HFFc6 (cell line): ENCODE measurements at regions not wholly inside any gene's neighbourhood (a gene's known extent, or its start where the extent isn't known, plus 50 kb on each side); places are given as distances from the start of the nearest gene placed in this dataset.

Source experiments
- DNase-seq: peaks from one replicate; pipeline ENCODE4 v3.0.0-alpha.2; 2018
- H3K27ac Mint-ChIP-seq: 2 replicates; pipeline ENCODE4 v1.8.0; 2020; ENCODE audit warnings: mild to moderate bottlenecking, mixed read lengths
- H3K27me3 Mint-ChIP-seq: 2 replicates; pipeline ENCODE4 v1.8.0; 2021; ENCODE audit warnings: mild to moderate bottlenecking, moderate library complexity, mixed read lengths; ENCODE audit not compliant: insufficient read depth
- H3K36me3 Mint-ChIP-seq: 2 replicates; pipeline ENCODE4 v1.8.0; 2021; ENCODE audit warnings: low read depth, mixed read lengths
- H3K4me1 Mint-ChIP-seq: 2 replicates; pipeline ENCODE4 v1.8.0; 2020; ENCODE audit warnings: low read depth, mixed read lengths
- H3K4me3 Mint-ChIP-seq: 2 replicates; pipeline ENCODE4 v1.8.0; 2020; ENCODE audit warnings: mild to moderate bottlenecking, moderate library complexity, mixed read lengths
- H3K9me3 Mint-ChIP-seq: 2 replicates; pipeline ENCODE4 v1.8.0; 2020; ENCODE audit warnings: mild to moderate bottlenecking, mixed read lengths
- TF ChIP-seq, protein P1 (sequence below): fragments of 200-600 bp; sonication (generic); IDR thresholded peaks from 2 replicates; pipeline ENCODE4 v1.5.0; 2021; ENCODE audit warnings: antibody characterized with exemption, mild to moderate bottlenecking

DNA sequence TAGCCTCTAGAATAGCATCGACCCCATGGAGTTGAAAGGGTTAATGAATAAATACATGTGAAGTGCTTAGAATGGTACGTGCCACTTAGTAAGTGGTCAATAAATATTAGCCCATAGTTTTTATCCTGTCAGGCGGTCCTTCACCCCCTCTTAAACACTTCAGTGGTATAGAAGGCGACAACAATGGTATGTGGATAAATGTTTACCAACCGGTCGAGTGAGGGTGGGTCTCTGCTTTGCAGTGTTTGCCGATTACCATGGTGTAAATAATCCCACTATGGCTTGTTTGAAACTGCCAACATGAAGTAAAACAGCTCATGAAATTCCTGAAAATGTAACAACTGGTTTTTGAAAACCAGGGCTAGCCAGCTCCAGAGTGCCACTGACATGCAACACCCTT is 541.2 kb downstream of the BUD13 start:
- TF ChIP-seq, protein P1, sequence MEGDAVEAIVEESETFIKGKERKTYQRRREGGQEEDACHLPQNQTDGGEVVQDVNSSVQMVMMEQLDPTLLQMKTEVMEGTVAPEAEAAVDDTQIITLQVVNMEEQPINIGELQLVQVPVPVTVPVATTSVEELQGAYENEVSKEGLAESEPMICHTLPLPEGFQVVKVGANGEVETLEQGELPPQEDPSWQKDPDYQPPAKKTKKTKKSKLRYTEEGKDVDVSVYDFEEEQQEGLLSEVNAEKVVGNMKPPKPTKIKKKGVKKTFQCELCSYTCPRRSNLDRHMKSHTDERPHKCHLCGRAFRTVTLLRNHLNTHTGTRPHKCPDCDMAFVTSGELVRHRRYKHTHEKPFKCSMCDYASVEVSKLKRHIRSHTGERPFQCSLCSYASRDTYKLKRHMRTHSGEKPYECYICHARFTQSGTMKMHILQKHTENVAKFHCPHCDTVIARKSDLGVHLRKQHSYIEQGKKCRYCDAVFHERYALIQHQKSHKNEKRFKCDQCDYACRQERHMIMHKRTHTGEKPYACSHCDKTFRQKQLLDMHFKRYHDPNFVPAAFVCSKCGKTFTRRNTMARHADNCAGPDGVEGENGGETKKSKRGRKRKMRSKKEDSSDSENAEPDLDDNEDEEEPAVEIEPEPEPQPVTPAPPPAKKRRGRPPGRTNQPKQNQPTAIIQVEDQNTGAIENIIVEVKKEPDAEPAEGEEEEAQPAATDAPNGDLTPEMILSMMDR: no peak

DNA sequence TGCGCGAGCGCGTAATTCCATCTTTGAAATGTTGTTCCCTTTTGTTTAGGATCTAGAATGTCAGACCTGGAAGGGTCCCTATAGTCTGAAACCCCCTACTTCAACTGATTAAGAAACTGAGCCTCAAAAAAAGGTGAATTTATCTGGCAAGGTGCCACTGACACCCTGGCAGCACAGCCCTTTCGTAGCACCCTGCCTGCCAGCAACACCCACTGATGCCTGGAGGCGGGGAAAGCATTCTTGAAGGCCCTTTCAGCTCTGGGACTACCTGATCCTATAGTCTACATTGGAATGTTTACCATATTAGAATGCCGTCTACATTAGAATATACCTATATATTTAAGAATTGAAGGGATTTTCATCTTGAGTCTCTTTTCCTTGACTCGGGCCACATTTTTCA is 542.3 kb downstream of the BUD13 start:
- Mint-ChIP-seq H3K27ac (no peak overlapping the region), H3K27me3 (no peaks in the 10 kb centered on the region), H3K9me3 (peaks cover 38% of the 10 kb centered on the region), H3K4me3 (no peak overlapping the region), H3K4me1 (no peaks in the 10 kb centered on the region), H3K36me3 (no peaks in the 10 kb centered on the region)
- DNase-seq: no peak
- TF ChIP-seq, protein P1: no peak

More for the DNA sequence above, 541.2 kb downstream of the BUD13 start:
- Mint-ChIP-seq H3K4me1 (no peaks in the 10 kb centered on the region), H3K9me3 (peaks cover 36% of the 10 kb centered on the region), H3K4me3 (no peak overlapping the region), H3K27ac (no peak overlapping the region), H3K36me3 (no peaks in the 10 kb centered on the region), H3K27me3 (no peaks in the 10 kb centered on the region)
- DNase-seq: no peak

DNA sequence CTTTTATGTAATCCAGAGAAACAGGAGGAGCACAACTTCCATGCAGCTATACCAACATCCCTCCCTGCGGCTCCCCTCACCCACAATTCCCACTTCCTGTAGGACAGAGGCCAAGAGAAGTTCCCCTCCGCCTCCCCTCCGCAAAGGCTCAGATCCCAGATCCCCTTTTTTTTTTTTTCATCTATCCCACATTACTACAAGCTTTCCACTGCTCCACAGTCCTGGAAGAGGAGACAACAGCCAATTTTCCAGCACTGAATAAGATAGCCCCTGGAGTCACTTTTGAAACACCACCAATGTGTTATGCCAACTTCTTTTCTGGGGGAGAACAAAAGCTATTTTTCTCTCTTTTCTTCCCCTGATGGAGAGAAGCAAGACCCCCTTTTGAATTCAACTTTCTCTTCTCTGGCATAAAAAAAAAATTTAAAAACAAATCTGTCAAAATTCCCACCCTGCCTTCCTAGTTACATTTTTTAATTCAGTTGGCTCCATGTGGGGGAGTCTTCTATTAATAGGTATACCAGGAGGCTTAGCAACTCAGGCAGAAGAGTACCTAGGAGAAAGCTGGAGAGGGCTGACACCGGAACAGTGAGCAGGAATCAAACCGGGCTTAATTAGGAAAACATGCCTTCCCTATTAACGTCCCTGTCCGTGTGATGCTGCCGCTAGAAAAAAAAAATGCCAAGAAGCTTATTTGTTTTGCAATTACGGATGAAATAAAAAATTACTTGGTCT is 543.4 kb downstream of the BUD13 start:
- H3K27me3 Mint-ChIP-seq: no peaks in the 10 kb centered on the region
- H3K27ac Mint-ChIP-seq: no peak overlapping the region
- H3K4me3 Mint-ChIP-seq: no peak overlapping the region
- no peak for DNase-seq
- H3K9me3 Mint-ChIP-seq: peaks cover 34% of the 10 kb centered on the region
- H3K4me1 Mint-ChIP-seq: no peaks in the 10 kb centered on the region
- TF ChIP-seq, protein P1: no peak
- no peaks in the 10 kb centered on the region for H3K36me3 Mint-ChIP-seq

DNA sequence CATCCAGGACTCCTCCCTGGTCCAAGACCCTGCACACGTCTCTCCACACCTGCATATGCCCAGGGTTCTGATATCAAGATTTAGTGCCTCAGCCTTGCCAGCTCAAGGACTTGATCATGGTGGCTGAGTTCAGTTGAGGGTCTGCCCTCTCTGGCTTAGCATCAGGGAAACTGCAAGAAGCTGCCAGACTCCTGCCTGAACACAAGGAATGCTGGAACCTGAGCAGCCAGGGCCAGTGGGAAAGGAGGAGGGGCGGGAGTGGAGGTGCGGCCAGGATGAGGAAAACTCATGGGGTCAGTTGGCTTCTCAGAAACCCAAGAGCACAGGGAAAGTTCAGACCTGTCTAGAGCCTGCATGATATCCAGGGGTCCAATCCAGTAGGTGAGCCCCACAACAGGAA is 546.1 kb downstream of the BUD13 start:
- peaks cover 17% of the 10 kb centered on the region for H3K9me3 Mint-ChIP-seq
- TF ChIP-seq, protein P1: no peak
- no peak for DNase-seq
- no peak overlapping the region for H3K27ac Mint-ChIP-seq
- no peaks in the 10 kb centered on the region for H3K36me3 Mint-ChIP-seq
- H3K4me3 Mint-ChIP-seq: no peak overlapping the region
- H3K4me1 Mint-ChIP-seq: no peaks in the 10 kb centered on the region
- H3K27me3 Mint-ChIP-seq: no peaks in the 10 kb centered on the region

DNA sequence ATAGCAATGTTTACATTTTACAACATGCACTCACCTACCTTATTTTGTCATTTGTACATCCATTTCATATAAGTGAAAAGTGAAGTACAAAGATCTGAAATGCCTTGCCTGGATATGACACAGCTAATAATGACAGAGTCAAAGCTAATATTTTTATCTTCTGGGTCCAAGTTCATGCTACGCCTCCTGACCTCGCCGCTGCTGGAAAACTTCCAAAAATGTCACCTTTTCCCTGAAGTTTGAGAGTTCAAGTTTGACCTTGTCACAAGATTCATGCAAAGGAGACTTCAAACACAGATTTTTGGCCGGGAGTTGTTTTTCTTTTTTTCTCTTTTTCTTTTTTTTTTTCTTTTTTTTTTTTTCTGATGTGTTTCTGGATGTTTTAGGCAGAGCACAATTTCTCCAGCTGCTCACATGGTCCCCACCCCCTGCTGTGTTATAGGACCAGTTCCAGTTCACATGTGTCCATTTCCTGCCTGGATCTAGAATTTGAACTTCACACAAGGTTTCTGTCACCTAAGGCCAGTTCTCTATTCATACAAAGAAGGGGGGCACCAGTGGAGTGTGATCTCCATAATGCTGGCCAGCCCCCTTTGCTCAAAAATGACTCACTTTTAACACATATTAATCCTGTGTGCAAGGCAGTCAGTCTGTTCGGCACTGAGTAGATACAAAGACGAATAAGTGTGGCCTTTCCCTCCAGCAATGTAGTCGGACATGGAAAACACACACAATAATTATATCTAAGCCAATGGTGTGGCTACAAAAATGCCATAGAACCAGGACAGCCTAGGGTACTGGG is 546.8 kb downstream of the BUD13 start:
- Mint-ChIP-seq H3K4me3 (no peak overlapping the region), H3K27ac (no peak overlapping the region), H3K9me3 (peaks cover 17% of the 10 kb centered on the region; the same call in 1 of the 2 replicates), H3K36me3 (no peaks in the 10 kb centered on the region), H3K27me3 (no peaks in the 10 kb centered on the region), H3K4me1 (no peaks in the 10 kb centered on the region)
- DNase-seq: no peak
- TF ChIP-seq, protein P1: no peak
